ENCODE measurements at regions not wholly inside any gene's neighbourhood (a gene's known extent, or its start where the extent isn't known, plus 50 kb on each side); places are given as distances from the start of the nearest gene placed in this dataset.

- no peak overlapping the region for H3K27ac ChIP-seq (ENCODE audit: insufficient read length, low read depth, low read length)
- no peak overlapping the region for H3K56ac ChIP-seq (ENCODE audit: insufficient read length, low read depth, low read length)
- Mint-ChIP-seq H3K27me3 (ENCODE audit: low read depth) (peaks cover 3% of the 10 kb centered on the region; the same call in 1 of the 2 replicates), H3K4me1 (peaks cover 2 to 10% of the 10 kb centered on the region in 2 experiments; a peak in 2 of 4 replicates), H3K36me3 (ENCODE audit: insufficient read depth in 1 of 3, low read depth in 3 of 3) (peaks cover 0 to 7% (median 0%) of the 10 kb centered on the region in 3 experiments; a peak in 3 of 7 replicates), H3K9me3 (peaks cover 2 to 6% of the 10 kb centered on the region in 2 experiments; a peak in 4 of 5 replicates), H3K4me3 (no peak overlapping the region), H3K27ac (no peak overlapping the region)
- no peak overlapping the region for H3K18ac ChIP-seq (ENCODE audit: insufficient read length, low read depth, low read length)
- no peak for DNase-seq
- H2BK120ac ChIP-seq (ENCODE audit: low read depth, low read length, poor library complexity, severe bottlenecking) = no peak overlapping the region
- H3K4ac ChIP-seq (ENCODE audit: low read depth, low read length) = no peak overlapping the region
- H3K14ac ChIP-seq (ENCODE audit: insufficient read depth, low read length) = no peak overlapping the region
- no peak overlapping the region for H2BK15ac ChIP-seq (ENCODE audit: low read depth, low read length)
- no peak overlapping the region for H3K9ac ChIP-seq (ENCODE audit: extremely low read depth, insufficient read length, low read length)
- H3K4me2 ChIP-seq (ENCODE audit: insufficient read depth, insufficient read length, low read length) = no peak overlapping the region
- H3K4me1 ChIP-seq (ENCODE audit: insufficient read depth, low read length) = no peaks in the 10 kb centered on the region
- no peaks in the 10 kb centered on the region for H4K20me1 ChIP-seq (ENCODE audit: control insufficient read depth, insufficient read depth, insufficient read length)
- H2BK5ac ChIP-seq (ENCODE audit: insufficient read length, low read length) = no peak overlapping the region
- no peaks in the 10 kb centered on the region for H3K79me1 ChIP-seq (ENCODE audit: insufficient read depth, low read depth, low read length, poor library complexity, severe bottlenecking)
- H3K79me2 ChIP-seq (ENCODE audit: insufficient read depth, low read length) = no peaks in the 10 kb centered on the region
- H2BK20ac ChIP-seq (ENCODE audit: low read depth, low read length, poor library complexity, severe bottlenecking) = no peak overlapping the region
- no peak overlapping the region for H3T11ph ChIP-seq (ENCODE audit: low read length)
- H3K9me3 ChIP-seq (ENCODE audit: control insufficient read depth, low read depth, low read length) = no peaks in the 10 kb centered on the region
- WGBS (ENCODE audit: extremely low coverage, insufficient read length, low lambda C conversion rate) = no CpG with 5 or more reads among the region's 3 CpGs
- no peak overlapping the region for H4K5ac ChIP-seq (ENCODE audit: insufficient read length, low read depth, low read length)
- no peak overlapping the region for H4K91ac ChIP-seq (ENCODE audit: insufficient read length, low read depth, low read length)
- no peaks in the 10 kb centered on the region for H3K23me2 ChIP-seq (ENCODE audit: insufficient read length, low read depth, low read length, poor library complexity, severe bottlenecking)
- no peaks in the 10 kb centered on the region for H3K27me3 ChIP-seq (ENCODE audit: insufficient read depth, low read length)
- H3K23ac ChIP-seq (ENCODE audit: insufficient read length, low read depth, low read length) = no peak overlapping the region
- H2AFZ ChIP-seq (ENCODE audit: low read length) = no peak overlapping the region
- H4K8ac ChIP-seq (replicated peaks; ENCODE audit: insufficient read length, low read depth, low read length) = no peak overlapping the region
- H2AK5ac ChIP-seq (ENCODE audit: insufficient read length, low read length) = no peak overlapping the region
- H2BK12ac ChIP-seq (ENCODE audit: insufficient read length, low read depth, low read length) = no peak overlapping the region
- no peak for TF ChIP-seq CTCF (conservative IDR thresholded peaks at IDR 0.05)
Measured at GRCh38 chr6:43956478-43956877, 170.8 kb downstream of the MRPL14 start.
